Erythroblast (primary cell): ENCODE measurements at regions not wholly inside any gene's neighbourhood (a gene's known extent, or its start where the extent isn't known, plus 50 kb on each side); places are given as distances from the start of the nearest gene placed in this dataset.
A peak's percentile ranks its signal among the peaks of the same experiment; 100 is the strongest.

Experiments used
- DNase-seq, 2 experiments: peaks; one replicate each; lab custom pipeline; 2025; lab: John Stamatoyannopoulos, UW
- GATA1 ChIP-seq: IDR thresholded peaks from 2 replicates; pipeline ENCODE4 v1.6.1; 2011; ENCODE audit warnings: low read depth, mild to moderate bottlenecking, control low read depth, low read length, moderate library complexity
- POLR2A ChIP-seq: IDR thresholded peaks from 2 replicates; pipeline ENCODE4 v1.6.1; 2011; ENCODE audit warnings: mild to moderate bottlenecking, low read length

DNA sequence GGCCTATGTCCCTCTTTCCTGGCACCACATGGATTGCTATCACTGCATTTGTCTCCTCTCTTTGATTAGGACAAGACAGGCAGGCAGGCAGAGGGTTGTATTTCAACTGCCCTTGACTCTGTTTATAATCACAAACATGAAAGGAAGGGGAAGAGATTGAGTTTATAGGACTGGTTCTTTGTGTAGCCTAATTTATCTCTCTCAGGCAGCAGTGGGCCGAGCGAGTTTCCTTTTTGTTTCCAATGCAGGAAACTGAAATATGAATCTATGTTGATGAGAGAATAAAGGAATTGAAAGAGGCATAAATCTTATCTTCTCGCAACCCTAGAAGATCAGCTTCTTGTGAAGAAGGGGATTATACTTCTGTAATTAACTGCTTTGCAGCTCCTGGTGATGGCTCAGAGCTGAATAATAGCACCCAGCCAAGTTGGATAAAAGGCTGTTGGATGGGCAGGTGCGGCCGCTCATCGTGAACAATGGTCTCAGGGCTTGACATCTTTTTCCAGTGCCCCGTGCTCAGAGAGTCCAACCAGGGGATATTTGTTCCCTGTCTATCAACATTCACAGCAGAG, 80.6 kb upstream of the SYT13 start:
- no peak for DNase-seq
- TF ChIP-seq GATA1 (no peak), POLR2A (no peak)

DNA sequence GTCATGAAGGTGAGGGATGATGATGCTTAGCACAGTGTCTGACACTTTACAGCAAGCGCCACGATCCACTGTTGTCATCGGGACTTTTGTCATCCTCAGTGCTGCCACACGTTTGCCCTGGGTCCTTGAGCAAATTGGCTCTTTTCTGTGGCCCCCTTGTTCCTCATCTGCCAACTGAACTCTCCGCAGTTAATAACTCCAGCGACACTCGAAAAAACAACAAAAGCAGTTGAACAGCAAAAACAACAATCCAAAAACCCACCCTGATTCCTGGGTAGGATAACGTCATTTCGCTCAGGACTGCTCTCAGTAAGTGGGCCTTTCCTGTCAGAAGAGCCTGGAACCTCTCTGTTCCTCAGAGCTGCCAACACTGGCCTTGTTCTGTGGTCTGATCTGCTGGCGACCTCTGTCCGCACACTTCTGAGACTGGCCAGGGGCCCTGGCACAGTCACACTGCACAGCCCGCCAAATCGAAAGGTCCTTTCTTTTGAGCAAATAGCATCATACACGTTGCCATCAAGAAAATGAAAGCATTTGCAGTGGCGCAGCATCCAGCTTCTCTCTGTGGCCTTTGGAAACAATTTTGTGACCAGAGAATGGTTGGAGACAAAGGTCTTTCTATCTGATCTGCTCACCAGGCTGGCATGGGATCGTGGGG, 79.9 kb upstream of the SYT13 start:
- no peak for DNase-seq
- no peak for TF ChIP-seq GATA1
- TF ChIP-seq POLR2A = no peak

DNA sequence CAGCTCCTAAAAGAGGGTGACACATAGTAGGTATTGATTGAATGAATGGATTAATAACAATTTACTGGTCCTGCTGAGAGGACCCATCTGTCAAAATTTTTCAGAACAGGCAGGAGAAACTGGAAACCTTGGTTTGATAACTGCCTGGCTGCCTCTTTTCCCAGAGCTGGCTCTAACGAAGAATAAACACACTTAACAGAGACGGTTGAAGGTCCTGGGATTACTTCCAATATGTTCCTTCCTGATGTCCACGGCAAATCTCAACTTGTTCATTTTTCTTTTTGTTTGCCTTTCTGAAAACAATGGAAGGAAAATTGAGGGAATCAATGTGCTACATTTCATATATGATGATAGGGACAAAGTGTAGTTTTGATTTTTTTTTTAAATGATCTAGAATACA, 76.5 kb upstream of the SYT13 start:
- DNase-seq = no peak
- TF ChIP-seq POLR2A (no peak), GATA1 (no peak)

- no peak for DNase-seq
- TF ChIP-seq GATA1 (no peak), POLR2A (no peak)
Observed at GRCh38 chr11:45361551-45361950, 75.4 kb upstream of the SYT13 start.

GRCh38 chr11:45355706-45356041, 69.5 kb upstream of the SYT13 start:
- no peak for DNase-seq
- TF ChIP-seq POLR2A (no peak), GATA1 (no peak)

GRCh38 chr11:45354976-45355705, 69.0 kb upstream of the SYT13 start:
- TF ChIP-seq POLR2A = no peak
- TF ChIP-seq GATA1 = no peak

GRCh38 chr11:45348729-45349128, 62.6 kb upstream of the SYT13 start:
- TF ChIP-seq GATA1 (no peak), POLR2A (no peak)
- no peak for DNase-seq

More at GRCh38 chr11:45354976-45355705, 69.0 kb upstream of the SYT13 start:
- peak; percentile 79 to 83 for DNase-seq

DNA sequence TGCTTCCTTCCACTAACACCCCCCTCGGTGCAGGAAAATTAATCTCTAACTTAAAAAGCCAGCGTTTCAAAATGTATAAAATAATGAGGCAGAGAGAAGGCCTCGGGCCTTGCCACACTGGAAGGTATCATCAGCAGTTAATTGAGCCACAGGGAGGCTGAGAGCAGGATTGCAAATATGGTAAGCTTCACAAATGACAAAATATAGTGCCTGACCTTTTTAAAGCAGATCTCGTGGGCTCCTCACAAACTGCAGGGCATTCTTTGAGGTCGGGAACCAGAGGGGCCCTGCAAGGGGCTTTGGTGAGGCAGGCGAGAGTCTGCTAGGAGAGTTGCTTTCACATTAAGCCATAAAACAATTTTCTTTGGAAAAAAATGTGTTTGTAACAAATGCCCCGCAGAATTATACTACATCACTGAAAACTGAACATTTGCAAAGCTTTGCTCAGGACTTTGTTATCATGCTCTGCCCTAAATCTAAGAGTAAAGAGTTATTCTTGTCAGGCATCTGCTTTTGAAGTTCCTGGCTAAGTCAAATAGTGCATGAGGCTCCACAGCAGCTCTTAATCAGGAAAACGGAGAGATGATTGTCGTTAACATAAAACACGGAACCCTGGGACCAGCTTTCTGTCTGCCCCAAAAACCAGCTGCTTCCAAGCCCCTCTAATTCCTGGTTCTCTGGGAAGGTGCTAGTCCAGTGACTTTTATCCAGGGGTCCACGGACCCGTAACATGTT, 61.4 kb upstream of the SYT13 start:
- DNase-seq = no peak
- no peak for TF ChIP-seq GATA1
- TF ChIP-seq POLR2A = no peak

DNA sequence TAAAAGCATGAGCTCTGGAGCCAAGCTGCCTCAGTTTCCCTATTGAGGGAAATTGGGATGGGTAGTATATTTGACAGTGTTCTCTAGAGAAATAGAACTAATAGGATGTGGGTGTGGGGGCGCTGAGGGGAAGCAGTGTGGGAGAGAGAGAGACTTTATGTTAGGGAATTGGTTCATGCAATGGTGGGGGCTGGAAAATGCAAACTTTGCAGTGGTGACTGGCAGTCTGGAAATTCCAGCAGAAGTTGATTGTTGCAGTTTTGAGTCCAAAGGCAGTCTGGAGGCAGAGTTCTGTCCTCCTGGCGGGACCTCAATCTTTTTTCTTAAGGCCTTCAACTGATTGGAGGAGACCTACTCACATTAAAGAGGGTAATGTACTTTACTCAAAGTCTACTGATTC, 59.4 kb upstream of the SYT13 start:
- DNase-seq = no peak
- TF ChIP-seq GATA1 (no peak), POLR2A (no peak)

DNA sequence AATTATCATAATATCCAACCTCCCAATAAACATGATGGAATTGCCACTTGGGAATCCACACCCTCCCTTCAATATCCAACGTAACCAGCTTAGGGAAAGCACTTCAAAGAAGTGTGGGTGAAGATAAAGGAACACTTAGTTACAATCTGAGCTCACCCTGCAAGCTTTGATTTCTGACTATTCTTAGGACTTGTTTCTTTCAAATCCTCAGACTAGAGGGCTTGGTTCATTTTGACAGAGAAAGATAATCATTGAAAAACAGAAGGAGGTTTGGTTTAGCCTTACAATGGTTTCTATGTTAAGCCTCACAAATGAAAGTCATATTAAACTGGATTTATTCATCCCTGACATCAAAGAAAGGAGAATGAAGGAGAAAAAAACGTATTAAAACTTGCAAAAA, 57.9 kb upstream of the SYT13 start:
- DNase-seq = no peak
- TF ChIP-seq GATA1 (no peak), POLR2A (no peak)

DNA sequence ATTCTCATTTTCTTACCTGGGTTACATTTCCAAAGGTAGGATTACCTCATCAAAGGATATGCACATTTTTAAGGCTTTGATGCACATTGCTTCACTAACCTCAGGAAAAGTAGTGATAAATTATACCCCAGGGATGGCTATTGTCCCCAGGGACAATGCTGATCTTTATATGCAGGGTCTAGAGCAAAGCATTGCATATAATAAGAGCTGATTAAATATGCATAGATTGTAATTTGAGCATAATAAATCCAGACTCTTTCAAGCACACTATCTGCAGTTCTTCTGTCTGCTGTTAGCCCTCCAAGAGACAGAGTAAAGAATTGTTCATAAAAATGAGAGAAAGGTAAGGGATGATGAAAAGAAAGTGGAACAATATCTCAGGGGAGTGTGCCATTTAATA, 57.3 kb upstream of the SYT13 start:
- DNase-seq = no peak
- TF ChIP-seq POLR2A = no peak
- no peak for TF ChIP-seq GATA1

DNA sequence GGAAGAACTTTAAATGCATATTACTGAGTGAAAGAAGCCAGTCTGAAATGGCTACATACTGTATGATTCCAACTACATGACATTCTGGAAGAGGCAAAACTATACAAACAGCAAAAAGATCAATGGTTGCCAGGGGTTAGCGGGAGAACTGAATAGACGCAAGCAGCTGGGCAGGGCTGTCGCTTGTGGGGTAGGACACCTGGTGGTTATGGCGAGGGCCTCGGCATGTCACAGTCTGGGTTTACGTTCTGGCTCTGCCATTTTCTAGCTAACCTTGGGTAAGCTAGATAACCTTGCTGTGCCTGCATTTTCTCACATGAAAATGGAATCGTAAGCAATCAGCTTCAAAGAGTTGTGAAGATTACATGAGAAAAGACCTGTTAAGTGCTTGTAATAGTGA, 55.2 kb upstream of the SYT13 start:
- DNase-seq = no peak
- TF ChIP-seq POLR2A (no peak), GATA1 (no peak)

- TF ChIP-seq GATA1 = no peak
- TF ChIP-seq POLR2A = no peak
- DNase-seq = peak; percentile 86 to 91
Observed at GRCh38 chr11:45339729-45340519, 53.8 kb upstream of the SYT13 start.
